ENCODE measurements at regions not wholly inside any gene's neighbourhood (a gene's known extent, or its start where the extent isn't known, plus 50 kb on each side); places are given as distances from the start of the nearest gene placed in this dataset.
"Not testable (repeated sequence)": the region's sequence is repeated elsewhere in the genome, so short reads cannot be mapped to it uniquely, and the experiment has no call there.

DNA sequence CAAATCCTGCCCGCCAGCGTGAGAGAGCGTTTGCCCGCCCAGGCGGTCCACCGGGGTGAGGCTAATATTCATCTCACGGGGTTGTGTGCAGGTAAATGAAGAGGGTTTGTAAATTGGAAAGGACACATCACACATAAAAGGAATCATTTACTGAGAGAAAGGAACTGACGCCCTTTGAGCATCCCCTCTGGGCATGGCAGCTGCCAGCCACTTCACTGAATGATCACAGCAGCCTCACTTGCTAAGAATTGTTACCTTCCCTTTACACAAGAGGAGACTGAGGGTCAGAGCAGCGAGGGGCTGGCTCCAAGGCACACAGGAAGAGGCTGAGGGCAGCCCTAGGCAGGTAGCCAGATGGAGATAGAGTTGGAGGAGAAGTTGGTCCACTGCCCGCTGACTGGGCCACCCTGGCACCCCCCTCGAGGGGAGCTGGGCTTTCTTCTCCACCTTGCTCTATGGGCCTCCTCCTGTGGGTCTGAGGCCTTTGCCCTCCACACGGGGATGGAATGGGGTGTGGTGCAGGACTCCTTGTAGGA, 96.0 kb downstream of the FOXD2 start:
- H3K27ac Mint-ChIP-seq (ENCODE audit: unreplicated experiment): no peak overlapping the region
- peaks cover 5% of the 10 kb centered on the region for H3K9me3 Mint-ChIP-seq (ENCODE audit: unreplicated experiment)
- DNase-seq (ENCODE audit: extremely low spot score, unreplicated experiment): no peak
- TF ChIP-seq, protein P1, sequence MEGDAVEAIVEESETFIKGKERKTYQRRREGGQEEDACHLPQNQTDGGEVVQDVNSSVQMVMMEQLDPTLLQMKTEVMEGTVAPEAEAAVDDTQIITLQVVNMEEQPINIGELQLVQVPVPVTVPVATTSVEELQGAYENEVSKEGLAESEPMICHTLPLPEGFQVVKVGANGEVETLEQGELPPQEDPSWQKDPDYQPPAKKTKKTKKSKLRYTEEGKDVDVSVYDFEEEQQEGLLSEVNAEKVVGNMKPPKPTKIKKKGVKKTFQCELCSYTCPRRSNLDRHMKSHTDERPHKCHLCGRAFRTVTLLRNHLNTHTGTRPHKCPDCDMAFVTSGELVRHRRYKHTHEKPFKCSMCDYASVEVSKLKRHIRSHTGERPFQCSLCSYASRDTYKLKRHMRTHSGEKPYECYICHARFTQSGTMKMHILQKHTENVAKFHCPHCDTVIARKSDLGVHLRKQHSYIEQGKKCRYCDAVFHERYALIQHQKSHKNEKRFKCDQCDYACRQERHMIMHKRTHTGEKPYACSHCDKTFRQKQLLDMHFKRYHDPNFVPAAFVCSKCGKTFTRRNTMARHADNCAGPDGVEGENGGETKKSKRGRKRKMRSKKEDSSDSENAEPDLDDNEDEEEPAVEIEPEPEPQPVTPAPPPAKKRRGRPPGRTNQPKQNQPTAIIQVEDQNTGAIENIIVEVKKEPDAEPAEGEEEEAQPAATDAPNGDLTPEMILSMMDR (IDR thresholded peaks at IDR 0.05): no peak
- peak overlapping the region; percentile 78 for H3K4me3 Mint-ChIP-seq (ENCODE audit: unreplicated experiment)
- H3K4me1 Mint-ChIP-seq (ENCODE audit: unreplicated experiment): peaks cover 21% of the 10 kb centered on the region
- H3K27me3 Mint-ChIP-seq (ENCODE audit: unreplicated experiment): peaks cover 38% of the 10 kb centered on the region
- H3K36me3 Mint-ChIP-seq (ENCODE audit: unreplicated experiment): no peaks in the 10 kb centered on the region

GRCh38 chr1:47534436-47534835, 96.6 kb downstream of the FOXD2 start:
- H3K36me3 Mint-ChIP-seq (ENCODE audit: unreplicated experiment): no peaks in the 10 kb centered on the region
- peak overlapping the region; percentile 48 for H3K4me3 Mint-ChIP-seq (ENCODE audit: unreplicated experiment)
- peaks cover 21% of the 10 kb centered on the region for H3K4me1 Mint-ChIP-seq (ENCODE audit: unreplicated experiment)
- TF ChIP-seq, protein P1 (IDR thresholded peaks at IDR 0.05): no peak
- H3K9me3 Mint-ChIP-seq (ENCODE audit: unreplicated experiment): no peaks in the 10 kb centered on the region
- H3K27ac Mint-ChIP-seq (ENCODE audit: unreplicated experiment): no peak overlapping the region
- H3K27me3 Mint-ChIP-seq (ENCODE audit: unreplicated experiment): peaks cover 38% of the 10 kb centered on the region
- no peak for DNase-seq (ENCODE audit: extremely low spot score, unreplicated experiment)

GRCh38 chr1:47536646-47537118, 98.8 kb downstream of the FOXD2 start:
- TF ChIP-seq, protein P1 (IDR thresholded peaks at IDR 0.05): no peak
- no peak for DNase-seq (ENCODE audit: extremely low spot score, unreplicated experiment)
- Mint-ChIP-seq H3K9me3 (ENCODE audit: unreplicated experiment) (no peaks in the 10 kb centered on the region), H3K36me3 (ENCODE audit: unreplicated experiment) (no peaks in the 10 kb centered on the region), H3K4me3 (ENCODE audit: unreplicated experiment) (no peak overlapping the region), H3K27ac (ENCODE audit: unreplicated experiment) (no peak overlapping the region), H3K27me3 (ENCODE audit: unreplicated experiment) (peaks cover 45% of the 10 kb centered on the region), H3K4me1 (ENCODE audit: unreplicated experiment) (peaks cover 21% of the 10 kb centered on the region)

DNA sequence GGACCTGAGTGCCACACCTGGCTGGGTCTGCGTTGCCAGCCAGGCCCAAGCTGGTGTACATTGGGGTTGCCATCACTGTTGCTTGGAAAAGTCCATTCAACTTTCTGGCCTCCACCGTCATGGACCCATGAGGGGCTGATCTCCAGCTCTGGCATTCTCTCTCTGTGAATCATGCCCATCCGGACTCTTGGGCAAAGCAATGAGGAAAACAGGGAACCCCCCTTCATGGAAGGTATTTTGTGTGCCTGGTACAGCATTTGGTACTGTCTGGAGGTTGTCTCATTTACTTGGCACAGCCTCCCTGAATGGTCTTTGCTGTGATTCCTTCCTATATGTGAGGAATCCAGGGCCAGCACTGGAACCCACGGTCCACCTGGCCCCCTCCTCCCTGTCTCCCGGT, 99.4 kb downstream of the FOXD2 start:
- Mint-ChIP-seq H3K27me3 (ENCODE audit: unreplicated experiment) (peaks cover 42% of the 10 kb centered on the region), H3K4me1 (ENCODE audit: unreplicated experiment) (peaks cover 21% of the 10 kb centered on the region), H3K36me3 (ENCODE audit: unreplicated experiment) (no peaks in the 10 kb centered on the region), H3K9me3 (ENCODE audit: unreplicated experiment) (no peaks in the 10 kb centered on the region), H3K4me3 (ENCODE audit: unreplicated experiment) (no peak overlapping the region), H3K27ac (ENCODE audit: unreplicated experiment) (no peak overlapping the region)
- DNase-seq (ENCODE audit: extremely low spot score, unreplicated experiment): no peak
- TF ChIP-seq, protein P1 (IDR thresholded peaks at IDR 0.05): no peak

DNA sequence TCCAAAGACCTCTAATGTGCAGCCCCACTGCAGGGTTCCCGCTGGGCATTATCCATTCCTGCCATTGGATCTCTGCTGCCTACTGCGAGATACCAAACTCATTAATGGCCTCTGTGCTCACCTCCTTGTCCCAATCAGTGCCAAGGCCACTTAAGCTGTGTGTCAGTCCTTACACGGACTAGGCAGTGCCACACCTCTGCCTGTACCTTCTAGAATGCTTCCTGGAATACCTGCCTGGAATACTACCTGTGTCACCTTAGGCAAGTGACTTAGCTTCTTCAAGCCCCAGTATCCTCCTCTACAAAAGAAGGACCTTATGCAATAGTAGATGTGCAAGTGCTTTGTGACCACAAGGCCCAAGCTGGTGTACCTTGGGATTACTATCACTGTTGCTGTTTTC, 100.1 kb downstream of the FOXD2 start:
- no peaks in the 10 kb centered on the region for H3K9me3 Mint-ChIP-seq (ENCODE audit: unreplicated experiment)
- DNase-seq (ENCODE audit: extremely low spot score, unreplicated experiment): no peak
- peaks cover 16% of the 10 kb centered on the region for H3K4me1 Mint-ChIP-seq (ENCODE audit: unreplicated experiment)
- H3K27ac Mint-ChIP-seq (ENCODE audit: unreplicated experiment): no peak overlapping the region
- H3K4me3 Mint-ChIP-seq (ENCODE audit: unreplicated experiment): no peak overlapping the region
- peaks cover 35% of the 10 kb centered on the region for H3K27me3 Mint-ChIP-seq (ENCODE audit: unreplicated experiment)
- H3K36me3 Mint-ChIP-seq (ENCODE audit: unreplicated experiment): no peaks in the 10 kb centered on the region
- TF ChIP-seq, protein P1 (IDR thresholded peaks at IDR 0.05): no peak

- H3K27ac Mint-ChIP-seq (ENCODE audit: unreplicated experiment); DNase-seq (ENCODE audit: extremely low spot score, unreplicated experiment); H3K9me3 Mint-ChIP-seq (ENCODE audit: unreplicated experiment); H3K36me3 Mint-ChIP-seq (ENCODE audit: unreplicated experiment); H3K4me3 Mint-ChIP-seq (ENCODE audit: unreplicated experiment): not testable (repeated sequence)
- Mint-ChIP-seq H3K27me3 (ENCODE audit: unreplicated experiment) (peaks cover 35% of the 10 kb centered on the region), H3K4me1 (ENCODE audit: unreplicated experiment) (peaks cover 11% of the 10 kb centered on the region)
Measured at GRCh38 chr1:47538530-47538929, 100.7 kb downstream of the FOXD2 start.

GRCh38 chr1:47541705-47542104, 103.9 kb downstream of the FOXD2 start:
- H3K9me3 Mint-ChIP-seq (ENCODE audit: unreplicated experiment); H3K4me3 Mint-ChIP-seq (ENCODE audit: unreplicated experiment); H3K4me1 Mint-ChIP-seq (ENCODE audit: unreplicated experiment); H3K36me3 Mint-ChIP-seq (ENCODE audit: unreplicated experiment); H3K27ac Mint-ChIP-seq (ENCODE audit: unreplicated experiment); DNase-seq (ENCODE audit: extremely low spot score, unreplicated experiment): not testable (repeated sequence)
- H3K27me3 Mint-ChIP-seq (ENCODE audit: unreplicated experiment): peaks cover 24% of the 10 kb centered on the region

DNA sequence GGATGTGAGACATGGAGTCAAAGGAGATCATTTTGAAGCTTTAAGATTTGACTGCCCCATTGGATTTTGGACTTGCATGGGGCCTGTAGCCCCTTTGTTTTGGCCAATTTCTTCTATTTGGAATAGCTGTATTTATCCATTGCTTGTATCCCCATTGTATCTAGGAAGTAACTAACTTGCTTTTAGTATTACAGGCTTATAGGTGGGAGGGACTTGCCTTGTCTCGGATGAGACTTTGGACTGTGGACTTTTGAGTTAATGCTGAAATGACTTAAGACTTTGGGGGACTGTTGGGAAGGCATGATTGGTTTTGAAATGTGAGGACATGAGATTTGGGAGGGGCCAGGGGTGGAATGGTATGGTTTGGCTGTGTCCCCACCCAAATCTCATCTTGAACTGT, 105.2 kb downstream of the FOXD2 start:
- H3K4me1 Mint-ChIP-seq (ENCODE audit: unreplicated experiment); H3K36me3 Mint-ChIP-seq (ENCODE audit: unreplicated experiment); DNase-seq (ENCODE audit: extremely low spot score, unreplicated experiment); H3K9me3 Mint-ChIP-seq (ENCODE audit: unreplicated experiment); H3K27ac Mint-ChIP-seq (ENCODE audit: unreplicated experiment); H3K4me3 Mint-ChIP-seq (ENCODE audit: unreplicated experiment): not testable (repeated sequence)
- H3K27me3 Mint-ChIP-seq (ENCODE audit: unreplicated experiment): peaks cover 21% of the 10 kb centered on the region
